ENCODE measurements at regions not wholly inside any gene's neighbourhood (a gene's known extent, or its start where the extent isn't known, plus 50 kb on each side); places are given as distances from the start of the nearest gene placed in this dataset.

DNA sequence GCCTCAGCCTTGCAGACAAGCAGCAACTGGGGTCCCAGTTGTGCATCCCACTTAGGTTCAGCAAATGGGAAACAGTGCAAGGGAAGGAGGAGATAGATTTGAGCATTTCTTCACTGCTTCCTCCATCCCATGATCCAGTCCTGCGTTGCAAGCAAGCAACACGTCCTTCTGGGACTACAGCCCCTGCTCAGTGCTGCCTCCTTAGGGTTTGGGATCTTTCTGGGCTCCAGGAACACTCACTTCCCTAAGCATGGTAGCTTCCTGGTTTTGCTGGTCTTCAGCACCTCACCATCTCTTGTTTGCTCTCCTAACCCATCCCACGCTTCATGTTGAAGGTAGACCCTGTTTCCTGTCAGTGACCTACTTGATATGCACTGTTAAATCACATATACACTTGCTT, 444.7 kb downstream of the MED10 start:
- DNase-seq (ENCODE audit: low read depth) = no peak
- TF ChIP-seq, protein P1, sequence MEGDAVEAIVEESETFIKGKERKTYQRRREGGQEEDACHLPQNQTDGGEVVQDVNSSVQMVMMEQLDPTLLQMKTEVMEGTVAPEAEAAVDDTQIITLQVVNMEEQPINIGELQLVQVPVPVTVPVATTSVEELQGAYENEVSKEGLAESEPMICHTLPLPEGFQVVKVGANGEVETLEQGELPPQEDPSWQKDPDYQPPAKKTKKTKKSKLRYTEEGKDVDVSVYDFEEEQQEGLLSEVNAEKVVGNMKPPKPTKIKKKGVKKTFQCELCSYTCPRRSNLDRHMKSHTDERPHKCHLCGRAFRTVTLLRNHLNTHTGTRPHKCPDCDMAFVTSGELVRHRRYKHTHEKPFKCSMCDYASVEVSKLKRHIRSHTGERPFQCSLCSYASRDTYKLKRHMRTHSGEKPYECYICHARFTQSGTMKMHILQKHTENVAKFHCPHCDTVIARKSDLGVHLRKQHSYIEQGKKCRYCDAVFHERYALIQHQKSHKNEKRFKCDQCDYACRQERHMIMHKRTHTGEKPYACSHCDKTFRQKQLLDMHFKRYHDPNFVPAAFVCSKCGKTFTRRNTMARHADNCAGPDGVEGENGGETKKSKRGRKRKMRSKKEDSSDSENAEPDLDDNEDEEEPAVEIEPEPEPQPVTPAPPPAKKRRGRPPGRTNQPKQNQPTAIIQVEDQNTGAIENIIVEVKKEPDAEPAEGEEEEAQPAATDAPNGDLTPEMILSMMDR (IDR thresholded peaks at IDR 0.05; ENCODE audit: insufficient read depth, low read depth, low read length) = no peak
- H3K4me3 ChIP-seq (ENCODE audit: low read depth, low read length) = no peak overlapping the region

DNA sequence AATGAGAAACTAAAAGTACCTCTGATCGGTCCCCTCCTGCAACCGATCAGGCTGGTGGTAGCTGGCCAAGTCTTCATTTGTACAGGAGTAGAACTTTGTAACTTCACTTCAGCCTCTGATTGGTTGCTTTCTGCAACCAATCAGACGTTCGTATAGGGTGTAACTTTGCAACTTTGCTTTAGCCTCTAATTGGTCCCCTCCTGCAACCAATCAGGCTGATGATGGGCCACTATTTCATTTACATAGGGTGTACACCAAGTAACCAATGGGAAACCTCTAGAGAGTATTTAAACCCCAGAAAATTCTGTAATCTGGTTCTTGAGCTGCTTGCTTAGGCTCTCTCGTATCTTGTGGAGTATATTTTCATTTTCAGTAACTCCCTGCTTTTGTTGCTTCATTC, 445.5 kb downstream of the MED10 start:
- TF ChIP-seq, protein P1 (IDR thresholded peaks at IDR 0.05; ENCODE audit: insufficient read depth, low read depth, low read length) = no peak
- no peak overlapping the region for H3K4me3 ChIP-seq (ENCODE audit: low read depth, low read length)
- no peak for DNase-seq (ENCODE audit: low read depth)

DNA sequence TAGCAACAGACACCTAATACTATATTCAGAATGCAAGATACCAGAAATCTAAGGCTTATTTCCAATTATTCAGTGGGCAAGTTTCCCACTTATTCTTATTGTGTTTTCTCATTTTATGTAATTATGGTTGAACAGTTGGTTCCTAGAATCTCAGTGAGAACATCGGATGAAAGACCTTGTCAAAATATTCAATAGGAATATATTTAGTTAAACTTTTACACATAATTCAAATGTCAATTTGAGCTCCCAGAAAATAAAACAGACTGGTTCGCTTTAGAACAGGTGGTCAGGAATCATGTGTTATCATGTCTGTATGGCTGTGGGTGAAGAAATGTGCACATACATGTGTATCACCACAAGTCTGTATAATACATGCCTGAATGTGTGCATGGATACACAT, 447.8 kb downstream of the MED10 start:
- DNase-seq (ENCODE audit: low read depth) = no peak
- H3K4me3 ChIP-seq (ENCODE audit: low read depth, low read length) = no peak overlapping the region
- TF ChIP-seq, protein P1 (IDR thresholded peaks at IDR 0.05; ENCODE audit: insufficient read depth, low read depth, low read length) = no peak

DNA sequence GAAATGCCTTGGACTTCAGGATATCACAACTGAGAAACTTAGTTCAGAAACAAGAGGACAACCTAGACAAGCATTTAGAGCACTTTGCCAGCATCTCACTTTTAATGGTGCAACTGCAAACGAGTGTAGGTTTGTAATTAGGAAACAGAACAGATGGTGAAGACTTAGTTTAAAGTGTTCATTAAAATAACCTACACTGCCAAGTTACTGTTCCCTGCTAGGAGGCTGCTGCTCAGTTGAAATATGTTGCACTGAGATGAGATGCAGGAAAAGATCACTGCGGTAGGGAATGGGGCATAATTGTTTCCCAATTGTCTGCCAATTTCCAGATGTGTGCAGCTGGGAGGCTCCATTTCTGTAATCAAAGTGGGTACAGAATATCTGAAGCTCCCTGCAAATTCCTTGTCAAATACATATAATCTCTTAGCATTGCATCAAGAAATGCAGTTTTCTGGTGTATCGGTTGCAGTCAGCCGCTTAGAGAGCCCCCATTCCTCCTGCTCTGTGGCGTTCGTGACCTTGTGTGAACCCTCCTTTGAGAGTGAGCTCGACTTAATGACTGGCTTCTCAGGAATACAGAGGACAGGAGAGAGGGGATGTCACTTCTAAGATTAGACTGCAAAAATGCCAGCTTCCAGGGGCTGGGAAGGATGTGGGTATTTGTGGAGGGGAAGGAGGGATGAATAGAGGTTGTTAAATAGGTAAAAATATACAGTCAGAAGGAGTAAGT, 448.9 kb downstream of the MED10 start:
- H3K4me3 ChIP-seq (ENCODE audit: low read depth, low read length) = no peak overlapping the region
- TF ChIP-seq, protein P1 (IDR thresholded peaks at IDR 0.05; ENCODE audit: insufficient read depth, low read depth, low read length) = no peak
- no peak for DNase-seq (ENCODE audit: low read depth)

DNA sequence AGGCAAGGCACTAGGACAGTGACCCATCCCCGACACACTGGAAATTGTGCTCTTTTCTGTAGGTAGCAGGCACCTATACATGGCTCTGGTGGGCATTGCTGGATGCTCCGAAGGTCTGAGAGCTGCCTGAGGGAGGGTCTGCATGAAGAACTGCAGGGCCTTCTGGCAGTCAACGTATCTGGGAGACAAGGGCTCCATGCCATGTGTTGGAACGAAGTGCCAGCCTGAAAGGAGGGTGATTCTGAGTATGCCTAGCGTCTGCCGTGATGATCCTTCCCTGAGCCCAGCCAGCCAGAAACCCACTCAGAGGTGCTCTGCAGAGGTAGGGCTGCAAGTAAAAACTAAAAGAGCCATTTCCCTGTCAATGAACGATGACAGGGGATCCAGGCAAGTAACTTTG, 453.2 kb downstream of the MED10 start:
- DNase-seq (ENCODE audit: low read depth) = no peak
- no peak overlapping the region for H3K4me3 ChIP-seq (ENCODE audit: low read depth, low read length)
- TF ChIP-seq, protein P1 (IDR thresholded peaks at IDR 0.05; ENCODE audit: insufficient read depth, low read depth, low read length) = no peak

DNA sequence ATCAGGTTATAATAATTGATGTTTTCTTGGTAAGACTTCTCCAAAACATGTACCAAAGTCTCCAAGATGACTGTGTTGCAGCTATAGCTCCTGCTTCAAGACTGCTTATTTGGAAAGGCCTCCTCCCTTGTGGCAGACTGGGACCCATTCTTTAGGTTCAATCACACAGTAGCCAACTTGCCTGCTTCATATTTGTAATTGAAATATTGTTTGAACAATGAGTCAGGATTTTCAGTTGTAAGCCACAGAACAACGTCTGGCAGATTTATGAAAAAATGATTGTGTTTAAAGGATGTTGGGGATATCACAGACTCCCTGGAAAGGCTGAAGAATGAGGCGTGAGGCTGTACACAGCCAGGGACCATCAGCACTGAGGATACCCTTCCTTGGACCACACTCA, 458.9 kb downstream of the MED10 start:
- TF ChIP-seq, protein P1 (IDR thresholded peaks at IDR 0.05; ENCODE audit: insufficient read depth, low read depth, low read length) = no peak
- no peak overlapping the region for H3K4me3 ChIP-seq (ENCODE audit: low read depth, low read length)
- no peak for DNase-seq (ENCODE audit: low read depth)

DNA sequence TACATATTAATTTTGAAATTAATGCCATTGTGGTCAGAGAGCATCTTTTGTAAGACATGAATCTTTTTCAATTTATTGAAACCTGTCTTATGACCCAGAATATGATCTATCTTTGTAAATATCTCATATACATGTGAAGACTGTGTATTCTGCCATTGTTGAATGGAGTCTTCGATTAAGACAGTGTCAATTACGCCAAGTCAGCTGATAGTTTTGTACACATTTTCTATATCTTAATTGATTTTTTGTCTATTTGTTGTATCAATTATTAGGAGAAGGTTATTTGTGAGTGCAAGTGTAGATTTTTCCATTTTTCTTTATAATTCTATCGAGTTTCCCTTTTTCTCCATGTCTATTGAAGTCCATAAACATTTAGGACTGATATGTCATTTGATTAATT, 471.6 kb downstream of the MED10 start:
- no peak for DNase-seq (ENCODE audit: low read depth)
- H3K4me3 ChIP-seq (ENCODE audit: low read depth, low read length) = no peak overlapping the region
- TF ChIP-seq, protein P1 (IDR thresholded peaks at IDR 0.05; ENCODE audit: insufficient read depth, low read depth, low read length) = no peak

Measured in fibroblast of villous mesenchyme (primary cell).